GM19043 (cell line): ENCODE measurements at regions not wholly inside any gene's neighbourhood (a gene's known extent, or its start where the extent isn't known, plus 50 kb on each side); places are given as distances from the start of the nearest gene placed in this dataset.

Experiments used
- ATAC-seq: cut with Tn5 transposase; IDR thresholded peaks from one replicate; pipeline ENCODE4 v1.9.1; 2021; ENCODE audit warnings: low read depth; ENCODE audit not compliant: unreplicated experiment

DNA sequence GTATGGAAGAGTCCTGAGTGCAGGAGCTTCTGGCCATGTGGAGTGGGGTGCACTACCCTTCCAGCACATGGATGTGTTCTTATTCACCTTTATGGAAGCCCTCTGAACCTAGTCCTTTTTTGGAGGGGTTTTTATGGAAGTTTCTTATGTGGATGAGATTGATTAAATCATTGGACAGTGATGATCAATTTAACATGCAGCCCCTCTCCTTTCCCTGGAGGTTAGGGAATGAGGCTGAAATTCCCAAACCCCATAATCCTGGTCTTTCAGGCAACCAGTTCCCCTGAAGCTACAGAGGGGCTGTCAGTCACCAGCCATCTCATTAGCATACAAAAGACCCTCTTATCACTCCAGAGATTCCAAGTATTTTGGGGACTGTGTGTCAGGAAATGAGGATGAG, 183.9 kb upstream of the MAP3K7 start:
- ATAC-seq, result no peak

DNA sequence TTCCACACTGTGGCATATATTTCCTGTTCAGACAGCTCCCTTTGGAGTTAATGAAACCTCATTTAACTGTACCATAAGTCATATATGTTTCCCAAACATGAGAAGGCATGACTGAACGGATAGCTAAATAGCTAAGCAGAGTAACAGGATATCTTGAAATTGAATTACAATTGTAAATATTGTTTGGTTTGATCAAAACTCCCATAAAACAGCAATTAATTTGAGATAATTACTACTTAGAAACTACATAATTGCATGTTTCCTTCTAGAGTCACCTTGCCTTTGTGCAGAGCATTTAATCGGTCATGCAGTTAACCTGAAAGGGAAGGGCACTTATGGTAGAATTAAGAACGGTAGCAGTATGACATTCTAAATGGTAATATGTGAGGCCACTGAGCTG, 179.0 kb upstream of the MAP3K7 start:
- ATAC-seq, result no peak

DNA sequence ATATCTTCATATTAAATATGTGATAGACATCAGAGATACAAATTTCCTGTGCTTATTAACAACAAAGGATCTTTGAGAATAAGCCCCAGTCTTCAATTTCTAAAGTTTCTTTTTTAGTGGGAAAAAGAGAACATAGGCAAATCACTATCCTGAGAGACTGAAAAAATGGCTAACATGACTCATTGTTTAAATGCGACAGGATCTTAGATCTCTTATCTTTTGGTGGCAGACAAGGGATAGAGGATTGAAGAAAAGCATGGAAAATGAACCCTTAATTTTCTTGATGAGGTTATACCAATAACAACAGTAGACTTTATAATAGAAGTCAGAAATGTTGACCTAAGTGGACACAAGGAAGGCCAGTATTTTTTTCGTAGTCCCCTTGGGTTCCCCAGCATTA, 178.6 kb upstream of the MAP3K7 start:
- no peak for ATAC-seq

DNA sequence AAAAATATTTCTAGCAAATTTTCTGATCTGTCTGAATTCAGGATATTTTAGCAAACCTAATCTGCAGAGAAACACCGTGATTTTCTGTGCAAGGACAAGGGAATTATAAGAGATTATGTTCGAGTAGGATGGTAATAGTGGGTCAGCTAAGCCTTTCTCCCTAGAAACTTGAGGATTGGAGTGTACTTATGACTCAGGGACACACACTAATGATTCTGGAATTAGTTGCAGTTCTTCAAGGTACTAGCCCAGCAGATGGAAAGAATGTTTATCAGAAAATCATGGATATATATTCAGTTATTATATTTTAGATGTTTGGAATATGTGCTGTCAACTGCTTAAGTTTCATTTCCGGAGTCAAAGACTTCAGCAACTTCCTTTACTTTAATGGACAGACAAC, 177.1 kb upstream of the MAP3K7 start:
- ATAC-seq, result no peak

DNA sequence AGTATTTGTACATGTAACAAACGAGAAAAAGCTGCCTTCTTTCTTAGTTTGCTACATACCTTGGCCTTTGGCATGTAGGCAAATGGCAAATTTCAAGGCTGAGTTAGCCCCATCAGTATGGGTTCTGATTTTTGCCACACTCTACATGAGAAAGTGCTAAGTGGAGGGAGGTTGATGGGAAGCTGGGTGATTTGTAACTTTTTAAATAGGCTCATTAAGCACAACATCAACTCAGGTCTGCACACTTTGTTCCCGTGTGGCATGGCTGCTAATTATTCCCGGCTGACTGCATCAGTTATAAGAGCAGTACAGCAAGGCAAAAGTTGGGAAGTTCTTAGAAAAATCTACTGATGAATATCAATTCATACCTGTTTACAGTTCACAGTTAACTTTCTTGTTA, 172.8 kb upstream of the MAP3K7 start:
- no peak for ATAC-seq

DNA sequence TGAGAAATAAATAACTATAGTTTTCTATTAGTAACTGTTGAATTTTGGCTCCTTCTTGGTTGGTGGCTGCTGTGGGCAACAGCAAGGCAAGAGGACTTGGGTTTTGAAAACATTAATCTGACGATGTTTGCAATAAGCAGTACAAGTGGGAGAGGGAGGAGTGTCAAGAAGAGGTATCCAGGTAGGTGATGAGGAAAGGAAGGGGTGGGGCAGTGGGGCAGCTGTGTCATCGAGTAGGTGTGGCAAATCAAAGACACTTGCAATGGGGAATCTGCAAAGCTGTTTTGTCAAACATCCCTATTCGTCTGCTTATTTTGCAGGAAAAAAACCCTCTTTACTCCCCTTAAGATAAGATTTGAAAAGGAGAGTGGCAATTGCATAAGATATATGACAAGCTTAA, 171.9 kb upstream of the MAP3K7 start:
- ATAC-seq, result no peak

DNA sequence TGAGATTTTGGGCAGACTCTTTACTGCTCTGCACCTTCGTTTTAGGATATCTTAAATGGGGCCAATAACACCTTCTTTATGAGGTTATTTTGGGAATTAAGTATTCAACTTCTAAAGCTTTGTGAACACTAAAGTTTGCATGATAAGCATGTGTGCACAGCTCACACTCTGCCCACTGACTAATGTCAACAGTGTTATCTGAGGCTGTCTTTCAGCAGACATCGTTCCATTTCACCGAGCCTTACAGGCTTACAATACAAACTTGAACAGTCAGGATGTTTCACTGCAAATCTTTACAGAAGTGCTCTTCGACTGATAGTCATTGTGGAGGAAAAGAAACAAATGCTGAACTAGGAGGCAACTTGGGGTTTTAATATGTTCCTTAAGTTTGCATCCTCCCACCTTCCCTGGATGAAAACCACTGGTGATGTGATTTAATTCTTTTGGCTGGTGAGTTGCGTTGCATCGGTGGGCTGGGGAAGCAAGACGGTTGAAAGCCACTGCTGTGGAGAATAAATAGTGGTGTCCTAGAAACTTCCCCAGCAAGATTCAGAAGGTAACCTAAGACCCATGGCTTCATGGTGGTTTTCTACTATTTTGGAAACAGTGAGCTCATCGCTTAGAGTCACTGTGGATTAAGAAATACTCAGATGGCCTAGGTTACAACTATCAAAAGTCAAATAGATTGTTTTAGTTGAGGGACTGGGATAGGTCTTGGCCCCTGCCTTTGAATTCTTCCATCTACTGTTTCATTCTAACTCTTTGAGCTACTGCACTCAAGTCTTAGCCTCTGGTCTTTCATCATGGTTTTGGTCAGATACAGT, 167.2 kb upstream of the MAP3K7 start:
- no peak for ATAC-seq

DNA sequence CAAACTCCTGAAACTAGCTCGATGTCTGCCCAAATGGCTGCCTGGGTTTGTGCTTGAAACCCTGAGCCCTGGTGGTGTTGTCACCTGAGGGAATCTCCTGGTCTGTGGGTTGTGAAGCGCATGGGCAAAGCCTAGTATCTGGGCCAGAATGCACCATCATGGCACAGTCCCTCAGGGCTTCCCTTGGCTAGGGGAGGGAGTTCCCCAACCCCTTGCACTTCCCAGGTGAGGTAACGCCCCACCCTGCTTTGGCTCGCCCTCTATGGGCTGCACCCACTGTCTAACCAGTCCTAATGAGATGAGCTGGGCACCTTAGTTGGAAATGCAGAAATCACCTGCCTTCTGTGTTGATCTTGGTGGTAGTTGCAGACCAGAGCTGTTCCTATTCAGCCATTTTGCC, 152.9 kb upstream of the MAP3K7 start:
- no peak for ATAC-seq

DNA sequence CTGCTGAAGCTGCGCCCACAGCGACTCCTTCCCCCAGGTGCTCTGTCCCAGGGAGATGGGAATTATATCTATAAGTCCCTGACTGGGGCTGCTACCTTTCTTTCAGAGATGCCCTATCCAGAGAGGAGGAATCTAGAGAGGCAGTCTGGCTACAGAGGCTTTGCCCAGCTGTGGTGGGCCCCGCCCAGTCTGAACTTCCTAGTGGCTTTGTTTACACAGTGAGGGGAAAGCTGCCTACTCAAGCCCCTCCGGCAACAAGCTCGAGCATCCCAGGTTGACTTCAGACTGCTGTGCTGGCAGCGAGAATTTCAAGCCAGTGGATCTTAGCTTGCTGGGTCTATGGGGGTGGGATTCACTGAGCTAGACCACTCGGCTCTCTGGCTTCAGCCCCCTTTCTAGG, 152.5 kb upstream of the MAP3K7 start:
- no peak for ATAC-seq

DNA sequence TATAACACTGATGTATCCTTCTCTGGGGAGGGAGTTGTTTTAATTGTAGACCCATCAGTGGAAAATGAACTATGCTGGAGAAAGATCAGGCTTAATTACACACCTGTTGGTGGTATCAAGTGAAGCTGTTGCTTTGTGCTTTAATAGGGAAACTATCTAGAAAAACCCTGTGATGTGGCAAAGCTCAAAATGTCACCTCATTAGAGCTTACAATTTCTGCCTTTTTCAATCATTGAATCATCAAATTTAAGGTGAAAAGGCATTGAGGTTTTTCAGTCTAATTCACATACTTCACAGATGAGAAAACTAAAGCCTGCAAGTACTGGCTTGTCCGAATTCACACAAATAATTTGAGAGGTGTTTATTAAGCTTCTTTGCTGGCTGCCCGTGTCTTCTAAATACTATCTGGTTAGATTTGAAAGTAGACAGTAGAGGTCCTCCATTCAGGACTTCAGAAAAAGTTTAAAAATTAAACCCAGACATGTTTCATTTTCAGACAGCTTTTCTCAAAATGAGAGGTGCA, 143.3 kb upstream of the MAP3K7 start:
- peak; percentile 91 for ATAC-seq

DNA sequence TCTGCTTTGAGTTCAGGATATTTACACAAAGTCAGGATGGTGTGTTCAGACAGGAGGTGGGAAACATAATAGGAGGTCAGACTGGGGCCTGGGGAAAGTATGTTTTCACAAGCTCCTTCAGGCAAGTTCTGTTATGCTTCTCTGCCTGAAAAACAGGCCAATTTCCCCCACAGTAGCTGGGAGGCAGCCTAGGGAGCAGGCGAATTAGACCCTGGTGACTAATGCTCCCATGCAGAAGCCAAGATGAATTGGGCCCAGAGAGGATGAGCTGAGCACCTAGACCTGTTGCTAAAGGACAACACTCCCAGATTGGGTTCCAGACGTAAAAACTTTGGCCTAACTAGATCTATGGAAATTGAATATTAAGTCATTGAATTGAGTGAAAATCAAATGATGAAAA, 142.2 kb upstream of the MAP3K7 start:
- ATAC-seq, result no peak

DNA sequence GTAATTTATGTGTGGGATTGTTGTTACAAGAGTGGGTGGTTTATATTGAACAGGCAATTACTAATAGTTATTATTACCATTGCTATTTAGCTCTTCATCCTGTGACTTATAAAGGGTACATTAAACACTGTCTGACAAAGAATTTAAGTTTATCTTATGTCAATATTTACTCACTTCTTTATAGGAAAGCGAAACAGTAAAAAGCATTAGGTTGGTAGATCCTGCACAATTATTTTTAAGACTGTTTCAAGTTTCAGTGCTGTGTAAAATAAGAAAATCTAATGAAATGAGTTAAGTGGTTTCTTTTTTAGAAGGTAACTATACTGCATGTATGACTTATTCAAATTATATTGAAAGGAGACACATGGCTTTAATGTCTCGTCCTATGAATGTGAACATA, 135.8 kb upstream of the MAP3K7 start:
- ATAC-seq, result no peak

DNA sequence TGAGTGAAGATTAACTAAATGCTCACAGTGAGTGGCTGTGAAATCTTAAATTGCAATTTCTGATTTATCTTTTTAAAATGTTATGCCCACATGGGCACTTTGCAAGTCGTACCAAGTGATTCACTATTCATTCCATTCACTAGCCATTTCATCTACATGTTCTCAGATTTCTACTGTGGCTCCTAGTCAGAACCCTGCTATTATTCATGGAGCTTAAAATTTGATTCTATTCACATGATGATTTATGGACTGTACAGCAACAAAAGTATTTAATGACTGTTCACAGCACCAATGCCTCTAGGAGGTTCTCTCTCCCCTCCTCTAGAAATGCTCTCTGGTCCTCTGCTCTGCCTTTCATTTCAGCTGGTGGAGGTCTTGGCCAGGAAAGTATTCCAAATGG, 133.5 kb upstream of the MAP3K7 start:
- ATAC-seq, result no peak

DNA sequence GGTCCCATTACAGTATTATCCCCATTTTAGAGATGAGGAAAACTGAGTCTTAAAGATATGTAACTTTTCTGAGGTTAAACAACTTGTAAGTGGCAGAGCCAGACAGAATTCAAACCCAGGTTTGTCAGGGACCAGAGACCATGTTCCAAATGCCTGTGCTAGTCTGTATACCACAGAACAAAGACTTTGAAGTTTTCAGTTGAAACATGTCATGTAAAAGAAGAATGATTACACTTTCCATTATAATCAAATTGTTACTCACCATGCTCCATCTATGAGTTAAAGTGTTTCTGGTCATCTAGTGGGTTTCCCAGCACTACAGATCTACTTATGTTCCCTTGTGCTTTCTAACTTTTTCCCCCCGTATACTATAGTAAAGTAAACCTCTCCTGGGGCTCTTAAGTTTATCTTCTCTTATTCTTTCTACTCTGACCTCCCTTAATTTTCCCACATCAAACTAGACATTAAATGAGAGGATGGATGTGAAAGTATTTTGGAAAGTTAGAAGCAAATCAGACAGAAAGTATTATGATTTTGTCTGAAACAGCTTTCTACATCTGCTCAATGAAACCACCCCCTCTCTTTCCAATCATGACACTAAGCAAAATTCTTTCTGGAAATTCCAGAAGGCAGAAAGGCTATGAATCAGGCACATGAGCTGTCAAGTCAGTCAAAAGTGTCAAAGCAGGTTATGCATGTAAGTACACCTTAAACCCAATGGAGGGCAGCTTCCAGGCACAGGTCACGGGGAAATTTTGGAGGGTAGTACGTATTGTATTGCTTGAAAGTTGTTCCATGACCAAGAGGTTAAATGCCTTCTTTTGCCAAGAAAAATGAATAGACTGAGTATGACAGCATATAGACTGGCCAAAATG, 132.7 kb upstream of the MAP3K7 start:
- ATAC-seq, result no peak

DNA sequence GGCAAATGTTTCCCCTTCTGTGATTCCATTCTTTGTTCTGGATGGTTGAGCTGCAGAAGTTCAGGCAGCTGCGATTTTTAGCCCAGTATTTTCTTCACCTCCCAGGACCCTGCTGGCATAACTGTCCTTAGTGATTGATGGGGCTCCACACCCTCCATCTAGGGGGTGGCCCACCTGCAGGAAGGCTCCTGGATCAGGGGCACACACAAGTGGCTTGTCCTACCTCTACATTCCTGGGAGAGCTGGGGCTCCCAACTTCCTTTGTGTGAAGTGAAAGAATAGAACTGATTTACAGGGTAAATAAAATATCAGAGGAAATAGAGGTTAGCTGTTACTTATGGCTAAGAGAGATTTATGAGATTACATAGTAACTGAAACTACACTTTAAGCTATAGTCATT, 129.5 kb upstream of the MAP3K7 start:
- no peak for ATAC-seq

DNA sequence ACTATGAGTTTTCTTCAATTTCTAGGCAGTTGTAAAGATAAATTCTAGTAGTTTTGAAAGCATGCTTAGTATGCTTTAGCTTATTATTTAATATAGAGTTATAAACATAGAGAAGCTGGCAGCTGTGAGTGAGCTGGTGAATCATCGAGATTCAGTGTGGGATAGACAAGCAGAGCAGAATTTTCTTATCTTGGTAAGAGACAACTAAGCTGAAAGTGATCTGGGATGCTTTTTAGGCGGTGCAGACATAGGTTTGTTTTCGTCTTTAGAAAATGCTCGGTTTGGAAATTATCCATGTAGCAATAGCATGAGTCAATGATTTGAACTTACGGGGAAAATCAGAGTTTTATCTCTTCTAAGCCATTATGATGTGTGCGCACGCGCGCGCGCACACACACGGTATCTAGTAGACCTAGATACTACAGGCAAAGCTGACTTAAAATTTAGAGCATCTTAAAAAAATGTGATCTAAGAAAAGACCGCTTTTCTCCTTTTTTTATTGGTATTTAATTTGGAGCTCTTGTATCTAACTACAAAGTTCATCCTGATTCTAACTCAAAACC, 128.3 kb upstream of the MAP3K7 start:
- no peak for ATAC-seq

DNA sequence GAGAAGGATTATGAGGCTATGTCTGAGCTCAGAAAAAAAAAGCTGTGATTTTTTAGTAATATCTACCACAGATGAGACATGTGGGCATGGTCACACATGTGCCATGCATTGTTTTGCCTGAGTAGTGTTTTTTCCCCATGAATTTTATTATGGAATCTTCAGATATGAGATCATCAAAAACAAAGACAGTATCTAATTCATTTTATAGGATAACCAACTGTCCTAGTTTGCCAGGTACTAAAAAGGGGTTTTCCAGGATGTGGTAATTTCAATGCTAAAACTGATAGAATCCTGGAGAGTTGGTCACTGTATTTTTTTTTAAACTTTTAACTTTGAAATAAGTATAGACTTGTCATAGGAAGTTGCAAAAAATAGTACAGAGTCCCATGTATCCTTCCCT, 127.4 kb upstream of the MAP3K7 start:
- no peak for ATAC-seq

DNA sequence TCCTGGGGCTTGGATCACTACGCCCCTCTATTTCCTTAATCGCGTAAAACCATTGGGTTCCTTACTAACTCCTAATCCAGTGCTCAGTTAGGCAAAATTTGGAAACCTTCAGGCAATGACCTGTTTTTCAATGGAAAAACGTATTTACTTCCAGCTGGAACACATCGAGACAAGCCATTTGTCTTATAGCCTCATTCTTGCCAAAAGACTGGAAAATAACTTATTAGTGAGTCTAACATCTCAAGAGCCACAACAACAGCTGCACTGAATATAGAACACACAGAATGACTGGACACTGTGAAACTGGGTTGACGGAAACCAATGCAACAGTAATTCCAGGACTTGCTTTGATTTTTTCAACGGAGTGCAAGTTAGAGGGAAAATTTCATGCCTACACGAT, 125.2 kb upstream of the MAP3K7 start:
- no peak for ATAC-seq

DNA sequence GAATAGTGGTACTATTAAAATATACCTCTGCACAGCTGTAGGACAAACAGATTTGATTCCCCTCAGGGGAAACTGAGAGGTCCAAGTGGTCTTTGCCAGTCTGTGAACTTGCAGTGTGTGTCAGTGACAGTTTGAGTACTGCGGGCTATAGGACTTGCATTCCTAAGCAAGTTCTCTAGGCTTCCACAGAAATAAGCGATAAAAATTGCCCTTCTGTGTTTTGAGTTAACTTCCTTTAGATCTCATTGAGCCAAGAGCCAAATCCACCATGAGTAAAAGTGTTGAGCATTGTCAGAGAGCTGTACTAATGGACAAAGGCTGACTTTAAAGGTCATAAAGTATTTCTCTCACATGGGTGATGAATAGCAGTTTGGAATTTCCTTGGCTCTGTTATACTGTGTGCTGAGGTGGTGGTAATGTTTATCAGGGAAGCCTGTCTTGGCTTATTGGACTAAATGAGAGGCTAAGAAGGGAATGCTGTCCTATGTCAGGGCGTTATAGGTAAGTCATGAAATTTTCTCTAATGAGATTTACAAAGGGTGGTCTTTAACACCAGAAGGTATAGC, 122.6 kb upstream of the MAP3K7 start:
- no peak for ATAC-seq

DNA sequence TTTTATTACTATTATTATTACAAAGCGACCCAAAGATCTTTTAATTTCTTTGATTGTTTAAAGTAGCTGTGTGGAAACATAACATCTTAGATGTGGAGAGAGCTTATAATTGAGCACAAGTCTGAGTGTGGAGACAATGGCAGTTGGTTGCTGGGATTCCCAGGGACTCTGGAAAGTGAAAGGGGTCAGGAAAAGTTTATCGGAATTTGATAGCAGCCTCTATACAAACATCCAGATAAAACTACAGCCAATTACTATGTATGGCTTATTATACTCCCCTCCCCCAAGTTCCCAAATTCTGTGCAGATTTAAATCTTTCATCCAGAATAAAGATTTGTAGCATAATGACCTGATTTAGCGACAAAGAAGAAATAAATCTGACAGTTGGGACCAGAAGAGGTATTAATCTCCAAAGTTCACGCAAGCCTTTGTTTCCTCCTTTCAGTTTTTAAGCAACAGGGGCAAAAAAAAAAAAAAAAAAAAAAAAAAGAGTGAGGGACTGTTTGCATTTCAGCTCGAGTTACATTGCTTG, 121.4 kb upstream of the MAP3K7 start:
- no peak for ATAC-seq

DNA sequence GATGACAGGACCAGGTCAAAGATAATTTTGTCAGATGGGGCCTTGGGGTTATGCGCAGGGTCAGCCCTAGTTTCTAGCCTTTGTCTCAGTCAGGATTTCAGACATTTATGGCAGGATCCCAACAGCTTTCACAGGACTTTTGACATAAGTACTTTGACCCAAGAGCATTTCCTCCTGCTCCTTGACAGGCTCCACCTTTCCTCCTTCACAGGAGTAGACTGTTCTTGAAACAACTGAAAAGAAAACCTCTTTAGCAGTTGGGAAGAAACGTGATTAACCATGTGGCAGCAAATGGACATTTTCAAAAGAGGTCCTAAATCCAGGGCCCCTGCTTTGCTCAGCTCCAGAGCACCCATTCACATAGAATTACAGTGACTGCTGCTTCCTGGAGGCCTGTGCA, 120.4 kb upstream of the MAP3K7 start:
- ATAC-seq, result no peak
